MM.1S (cell line): ENCODE measurements at regions not wholly inside any gene's neighbourhood (a gene's known extent, or its start where the extent isn't known, plus 50 kb on each side); places are given as distances from the start of the nearest gene placed in this dataset.

Experiments
- CTCF ChIP-seq: fragments of 300-600 bp; sonication (generic); IDR thresholded peaks from 2 replicates; pipeline ENCODE4 v1.5.1; 2016; ENCODE audit warnings: antibody characterized with exemption, low read length, mixed read lengths
- EZH2 ChIP-seq: fragments of 300-600 bp; sonication (generic); optimal IDR thresholded peaks from 2 replicates; pipeline ENCODE3; 2017; ENCODE audit warnings: low read depth, mild to moderate bottlenecking, antibody characterized with exemption, low read length, mixed read lengths

- TF ChIP-seq CTCF: no peak
- no peak for TF ChIP-seq EZH2
Observed at GRCh38 chr13:81139987-81140386, 799.1 kb upstream of the SPRY2 start.
